Muscle layer of duodenum (tissue), 2 donors: ENCODE measurements at regions not wholly inside any gene's neighbourhood (a gene's known extent, or its start where the extent isn't known, plus 50 kb on each side); places are given as distances from the start of the nearest gene placed in this dataset.

Experiments
- H3K27ac ChIP-seq: one replicate; pipeline ENCODE4 v1.7.0; 2013; ENCODE audit warnings: mild to moderate bottlenecking, low read length
- H3K27me3 ChIP-seq: one replicate; pipeline ENCODE4 v1.7.0; 2013; ENCODE audit warnings: low read depth, mild to moderate bottlenecking, control low read depth, low read length
- H3K36me3 ChIP-seq, 2 donors: one replicate each; pipeline ENCODE4 v1.7.0; 2013; ENCODE audit warnings: low read length in 2 of 2, control low read depth in 1 of 2, mild to moderate bottlenecking in 1 of 2; ENCODE audit not compliant: insufficient read depth in 2 of 2, control insufficient read depth in 1 of 2
- H3K4me1 ChIP-seq, 2 donors: one replicate each; pipeline ENCODE4 v1.7.0; 2013; ENCODE audit warnings: low read length in 2 of 2, mild to moderate bottlenecking in 2 of 2, control low read depth in 1 of 2, moderate library complexity in 1 of 2; ENCODE audit not compliant: insufficient read depth in 2 of 2, control insufficient read depth in 1 of 2
- H3K4me3 ChIP-seq, 2 donors: one replicate each; pipeline ENCODE4 v1.7.0; 2013; ENCODE audit warnings: low read length in 2 of 2, low read depth in 1 of 2, mild to moderate bottlenecking in 1 of 2
- H3K9me3 ChIP-seq, 2 donors: one replicate each; pipeline ENCODE4 v1.7.0; 2013; ENCODE audit warnings: low read length in 2 of 2, control low read depth in 1 of 2, mild to moderate bottlenecking in 1 of 2; ENCODE audit not compliant: control insufficient read depth in 1 of 2
- donor health status: healthy.

- Histone ChIP-seq H3K4me3 (no peak overlapping the region), H3K4me1 (no peaks in the 10 kb centered on the region), H3K27ac (no peak overlapping the region), H3K27me3 (no peaks in the 10 kb centered on the region), H3K9me3 (peaks cover 0 to 3% of the 10 kb centered on the region in 2 donors), H3K36me3 (no peaks in the 10 kb centered on the region)
These were observed 206.7 kb upstream of the PTPRZ1 start for GRCh38 chr7:121666306-121666705.

- Histone ChIP-seq H3K9me3 (peaks cover 0 to 3% of the 10 kb centered on the region in 2 donors), H3K27ac (no peak overlapping the region), H3K4me1 (no peaks in the 10 kb centered on the region), H3K4me3 (no peak overlapping the region), H3K36me3 (no peaks in the 10 kb centered on the region), H3K27me3 (no peaks in the 10 kb centered on the region)
These were observed 229.6 kb upstream of the PTPRZ1 start for GRCh38 chr7:121643320-121643719.

DNA sequence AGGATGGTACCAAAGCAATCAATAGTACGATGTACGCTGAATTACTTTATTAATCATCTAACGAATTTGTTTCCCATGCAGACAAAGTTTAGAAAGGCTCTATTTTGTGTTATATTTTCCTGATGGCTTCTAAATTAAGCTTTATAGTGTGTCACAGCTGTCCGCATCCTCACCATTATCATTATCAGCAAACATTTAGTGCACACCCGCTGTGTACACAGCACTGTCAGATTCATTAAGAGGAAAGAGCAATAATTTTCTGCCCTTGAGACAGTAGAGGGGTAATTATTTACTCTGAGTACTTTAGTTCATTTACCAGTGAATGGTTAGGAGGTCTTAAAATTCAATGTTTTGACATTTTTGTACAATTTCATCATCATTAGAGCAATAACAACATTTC lies 233.3 kb upstream of the PTPRZ1 start:
- no peaks in the 10 kb centered on the region for H3K9me3 ChIP-seq
- no peak overlapping the region for H3K27ac ChIP-seq
- H3K27me3 ChIP-seq: no peaks in the 10 kb centered on the region
- no peak overlapping the region for H3K4me3 ChIP-seq
- no peaks in the 10 kb centered on the region for H3K4me1 ChIP-seq
- H3K36me3 ChIP-seq: no peaks in the 10 kb centered on the region

GRCh38 chr7:121638286-121638685 lies 234.7 kb upstream of the PTPRZ1 start:
- Histone ChIP-seq H3K27ac (no peak overlapping the region), H3K4me1 (no peaks in the 10 kb centered on the region), H3K27me3 (no peaks in the 10 kb centered on the region), H3K4me3 (no peak overlapping the region), H3K36me3 (no peaks in the 10 kb centered on the region), H3K9me3 (no peaks in the 10 kb centered on the region)

GRCh38 chr7:121634356-121634755 lies 238.2 kb upstream of the FAM3C start:
- H3K27me3 ChIP-seq: no peaks in the 10 kb centered on the region
- no peaks in the 10 kb centered on the region for H3K36me3 ChIP-seq
- H3K4me3 ChIP-seq: no peak overlapping the region
- H3K27ac ChIP-seq: no peak overlapping the region
- no peaks in the 10 kb centered on the region for H3K4me1 ChIP-seq
- no peaks in the 10 kb centered on the region for H3K9me3 ChIP-seq

DNA sequence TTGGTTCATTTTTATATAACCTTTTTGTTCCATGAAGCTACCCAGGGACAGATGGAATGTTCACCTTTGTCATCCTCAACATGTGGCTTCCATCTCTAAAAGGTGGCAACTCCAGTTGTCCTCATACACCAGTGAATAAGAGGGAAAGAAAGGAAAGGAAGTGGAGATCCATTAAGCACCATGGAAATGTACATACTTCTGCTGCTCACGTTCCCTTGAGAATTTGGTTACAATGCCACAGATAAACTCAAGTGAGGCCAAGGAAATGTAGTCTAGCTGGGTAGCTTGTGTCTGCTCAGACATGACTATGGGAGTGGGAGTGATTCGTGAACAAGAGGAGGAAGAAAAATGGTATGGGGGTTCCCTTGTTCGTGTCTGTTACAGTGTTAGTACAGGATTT lies 237.1 kb upstream of the FAM3C start:
- no peak overlapping the region for H3K4me3 ChIP-seq
- H3K27ac ChIP-seq: no peak overlapping the region
- no peaks in the 10 kb centered on the region for H3K4me1 ChIP-seq
- no peaks in the 10 kb centered on the region for H3K27me3 ChIP-seq
- no peaks in the 10 kb centered on the region for H3K36me3 ChIP-seq
- H3K9me3 ChIP-seq: no peaks in the 10 kb centered on the region

GRCh38 chr7:121624958-121625357 lies 228.8 kb upstream of the FAM3C start:
- H3K36me3 ChIP-seq: no peaks in the 10 kb centered on the region
- H3K27ac ChIP-seq: no peak overlapping the region
- H3K27me3 ChIP-seq: no peaks in the 10 kb centered on the region
- no peaks in the 10 kb centered on the region for H3K4me1 ChIP-seq
- H3K4me3 ChIP-seq: no peak overlapping the region
- H3K9me3 ChIP-seq: no peaks in the 10 kb centered on the region

- Histone ChIP-seq H3K27me3 (no peaks in the 10 kb centered on the region), H3K4me1 (no peaks in the 10 kb centered on the region), H3K9me3 (no peaks in the 10 kb centered on the region), H3K36me3 (no peaks in the 10 kb centered on the region), H3K27ac (no peak overlapping the region), H3K4me3 (no peak overlapping the region)
These were observed 227.2 kb upstream of the FAM3C start for GRCh38 chr7:121623130-121623872.

- no peak overlapping the region for H3K27ac ChIP-seq
- H3K4me1 ChIP-seq: no peaks in the 10 kb centered on the region
- H3K9me3 ChIP-seq: no peaks in the 10 kb centered on the region
- no peaks in the 10 kb centered on the region for H3K27me3 ChIP-seq
- no peaks in the 10 kb centered on the region for H3K36me3 ChIP-seq
- no peak overlapping the region for H3K4me3 ChIP-seq
These were observed 225.8 kb upstream of the FAM3C start for GRCh38 chr7:121621937-121622336.

DNA sequence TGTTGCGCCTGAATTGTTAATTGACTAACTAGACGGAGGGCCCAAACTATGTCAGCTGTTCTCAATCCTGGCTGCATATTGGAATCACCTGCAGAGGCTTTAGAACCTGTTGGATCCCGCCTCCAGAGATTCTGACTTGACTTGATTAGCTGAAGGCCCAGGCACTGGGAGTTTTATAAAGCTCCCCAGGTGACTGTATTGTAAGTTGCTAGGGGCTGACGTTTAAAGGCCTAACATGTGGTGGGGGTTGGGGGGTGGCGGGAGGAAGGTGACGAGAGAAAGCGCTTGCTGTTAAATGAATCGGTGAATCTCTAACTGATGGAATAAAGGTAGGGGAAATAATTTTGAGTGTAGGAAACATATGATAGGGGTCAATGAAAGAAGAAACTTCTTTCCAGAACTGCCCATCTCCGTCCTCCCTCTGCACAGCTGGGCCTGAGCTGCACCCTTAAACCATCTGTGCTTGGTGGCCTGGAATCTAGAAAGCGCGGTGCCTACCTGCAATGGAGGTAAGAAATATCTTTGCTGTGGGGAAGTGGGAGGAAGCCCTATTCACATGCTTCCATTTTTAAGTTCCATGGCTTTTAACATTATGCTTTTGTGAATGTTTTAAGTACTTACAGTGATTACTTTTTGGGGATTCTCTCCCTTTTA lies 225.0 kb upstream of the FAM3C start:
- Histone ChIP-seq H3K27me3 (no peaks in the 10 kb centered on the region), H3K4me3 (no peak overlapping the region), H3K9me3 (no peaks in the 10 kb centered on the region), H3K36me3 (no peaks in the 10 kb centered on the region), H3K27ac (no peak overlapping the region), H3K4me1 (no peaks in the 10 kb centered on the region)

DNA sequence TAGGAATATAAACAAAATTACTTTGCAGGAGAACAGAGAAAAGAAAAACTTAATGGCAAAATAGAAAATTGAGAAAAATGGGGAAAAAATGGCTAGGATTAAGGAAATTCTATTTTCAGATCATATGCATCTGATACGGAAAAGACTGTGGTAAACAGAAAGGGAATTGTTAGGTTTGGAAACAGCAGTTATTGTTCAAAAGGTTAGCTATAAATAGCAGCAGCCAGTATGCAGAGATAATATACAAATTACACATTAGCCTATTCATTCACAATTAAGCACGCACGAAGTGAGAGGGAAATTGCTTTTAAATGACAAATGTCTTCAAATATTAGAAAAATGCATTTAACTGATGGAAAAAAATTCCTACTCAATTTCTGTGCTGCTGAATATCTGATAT lies 224.1 kb upstream of the FAM3C start:
- Histone ChIP-seq H3K27ac (no peak overlapping the region), H3K36me3 (no peaks in the 10 kb centered on the region), H3K4me1 (no peaks in the 10 kb centered on the region), H3K9me3 (no peaks in the 10 kb centered on the region), H3K4me3 (no peak overlapping the region), H3K27me3 (no peaks in the 10 kb centered on the region)

DNA sequence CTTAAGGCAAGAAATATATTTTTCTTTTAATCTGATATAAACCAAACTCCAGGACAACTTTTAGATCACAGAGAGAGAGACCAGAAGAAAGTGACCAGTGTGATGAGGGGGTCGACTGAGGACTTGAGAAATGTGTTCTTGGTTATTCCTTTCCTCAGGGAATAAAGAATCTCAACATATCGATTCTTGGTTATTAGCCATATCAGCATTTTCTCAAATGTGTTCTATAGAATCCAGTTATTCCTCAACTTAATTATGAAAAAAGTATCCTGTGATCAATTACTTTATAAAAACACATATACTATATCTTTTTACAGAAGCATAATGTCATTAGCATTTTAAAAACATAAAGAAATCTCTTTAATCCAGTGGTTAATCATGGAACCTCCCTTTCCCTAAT lies 222.1 kb upstream of the FAM3C start:
- no peaks in the 10 kb centered on the region for H3K9me3 ChIP-seq
- no peaks in the 10 kb centered on the region for H3K4me1 ChIP-seq
- no peak overlapping the region for H3K4me3 ChIP-seq
- H3K27ac ChIP-seq: no peak overlapping the region
- no peaks in the 10 kb centered on the region for H3K36me3 ChIP-seq
- H3K27me3 ChIP-seq: no peaks in the 10 kb centered on the region
